ENCODE measurements at regions not wholly inside any gene's neighbourhood (a gene's known extent, or its start where the extent isn't known, plus 50 kb on each side); places are given as distances from the start of the nearest gene placed in this dataset.

GRCh38 chr21:35238119-35238518 lies 189.0 kb upstream of the RUNX1 start:
- CTCF ChIA-PET: no interaction called here
- H3K27ac ChIP-seq (ENCODE audit: low read depth in 2 of 2, low read length in 1 of 2): no peak overlapping the region
- no peaks in the 10 kb centered on the region for H3K79me2 ChIP-seq (ENCODE audit: insufficient read depth)
- H3K9ac ChIP-seq: no peak overlapping the region
- no peak overlapping the region for H2AFZ ChIP-seq (ENCODE audit: low read depth)
- no peaks in the 10 kb centered on the region for H3K36me3 ChIP-seq (replicated peaks in 1 of 2; ENCODE audit: control insufficient read depth in 1 of 2, insufficient read depth in 2 of 2, low read length in 1 of 2)
- no peak for DNase-seq
- H3K9me3 ChIP-seq: no peaks in the 10 kb centered on the region
- H3K27me3 ChIP-seq (ENCODE audit: insufficient read depth): no peaks in the 10 kb centered on the region
- H3K9me2 ChIP-seq: no peaks in the 10 kb centered on the region
- peaks cover 0 to 6% of the 10 kb centered on the region in 2 experiments; a peak in 1 of 4 replicates for H3K4me1 ChIP-seq (ENCODE audit: control insufficient read depth in 1 of 2, insufficient read depth in 2 of 2, low read depth in 1 of 2, low read length in 1 of 2)
- no peak overlapping the region for H3K4me2 ChIP-seq
- no peak overlapping the region for H3K4me3 ChIP-seq (ENCODE audit: low read depth in 2 of 2, low read length in 1 of 2)
- WGBS (ENCODE audit: low lambda C conversion rate): 80% methylated on average over 2 of the region's 2 CpGs
- H4K20me1 ChIP-seq (ENCODE audit: insufficient read depth): no peaks in the 10 kb centered on the region
- H3F3A ChIP-seq (replicated peaks; ENCODE audit: insufficient read depth): no peaks in the 10 kb centered on the region
- no peak for TF ChIP-seq RXRA (IDR thresholded peaks at IDR 0.05; ENCODE audit: borderline replicate concordance, low read depth)
- TF ChIP-seq, protein P1, sequence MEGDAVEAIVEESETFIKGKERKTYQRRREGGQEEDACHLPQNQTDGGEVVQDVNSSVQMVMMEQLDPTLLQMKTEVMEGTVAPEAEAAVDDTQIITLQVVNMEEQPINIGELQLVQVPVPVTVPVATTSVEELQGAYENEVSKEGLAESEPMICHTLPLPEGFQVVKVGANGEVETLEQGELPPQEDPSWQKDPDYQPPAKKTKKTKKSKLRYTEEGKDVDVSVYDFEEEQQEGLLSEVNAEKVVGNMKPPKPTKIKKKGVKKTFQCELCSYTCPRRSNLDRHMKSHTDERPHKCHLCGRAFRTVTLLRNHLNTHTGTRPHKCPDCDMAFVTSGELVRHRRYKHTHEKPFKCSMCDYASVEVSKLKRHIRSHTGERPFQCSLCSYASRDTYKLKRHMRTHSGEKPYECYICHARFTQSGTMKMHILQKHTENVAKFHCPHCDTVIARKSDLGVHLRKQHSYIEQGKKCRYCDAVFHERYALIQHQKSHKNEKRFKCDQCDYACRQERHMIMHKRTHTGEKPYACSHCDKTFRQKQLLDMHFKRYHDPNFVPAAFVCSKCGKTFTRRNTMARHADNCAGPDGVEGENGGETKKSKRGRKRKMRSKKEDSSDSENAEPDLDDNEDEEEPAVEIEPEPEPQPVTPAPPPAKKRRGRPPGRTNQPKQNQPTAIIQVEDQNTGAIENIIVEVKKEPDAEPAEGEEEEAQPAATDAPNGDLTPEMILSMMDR (IDR thresholded peaks at IDR 0.05): no peak
- TF ChIP-seq FOXJ3 (CRISPR knock-in tag; IDR thresholded peaks at IDR 0.05): no peak
- no peak for TF ChIP-seq POLR2AphosphoS5 (IDR thresholded peaks at IDR 0.05; ENCODE audit: low read depth, low read length)
- no peak for TF ChIP-seq EP300 (IDR thresholded peaks at IDR 0.05; ENCODE audit: borderline replicate concordance in 1 of 2, low read depth in 1 of 2, low read length in 1 of 2)
- TF ChIP-seq TEAD4 (IDR thresholded peaks at IDR 0.05; ENCODE audit: borderline replicate concordance, insufficient read depth): no peak
- TF ChIP-seq, protein P2, sequence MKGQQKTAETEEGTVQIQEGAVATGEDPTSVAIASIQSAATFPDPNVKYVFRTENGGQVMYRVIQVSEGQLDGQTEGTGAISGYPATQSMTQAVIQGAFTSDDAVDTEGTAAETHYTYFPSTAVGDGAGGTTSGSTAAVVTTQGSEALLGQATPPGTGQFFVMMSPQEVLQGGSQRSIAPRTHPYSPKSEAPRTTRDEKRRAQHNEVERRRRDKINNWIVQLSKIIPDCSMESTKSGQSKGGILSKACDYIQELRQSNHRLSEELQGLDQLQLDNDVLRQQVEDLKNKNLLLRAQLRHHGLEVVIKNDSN (IDR thresholded peaks at IDR 0.05; ENCODE audit: borderline replicate concordance, low read depth): no peak
- TF ChIP-seq NFIC (IDR thresholded peaks at IDR 0.05; ENCODE audit: borderline replicate concordance): no peak
- no peak for TF ChIP-seq MEF2A (IDR thresholded peaks at IDR 0.05; ENCODE audit: borderline replicate concordance, low read depth)
- no peak for TF ChIP-seq SIN3A (IDR thresholded peaks at IDR 0.05; ENCODE audit: borderline replicate concordance, low read depth, low read length)
- POLR2A ChIA-PET: no interaction called here

GRCh38 chr21:35237287-35237686 lies 188.2 kb upstream of the RUNX1 start:
- Histone ChIP-seq H3K79me2 (ENCODE audit: insufficient read depth) (no peaks in the 10 kb centered on the region), H3K9me2 (no peaks in the 10 kb centered on the region), H3K4me3 (ENCODE audit: low read depth in 2 of 2, low read length in 1 of 2) (no peak overlapping the region), H3K4me1 (ENCODE audit: control insufficient read depth in 1 of 2, insufficient read depth in 2 of 2, low read depth in 1 of 2, low read length in 1 of 2) (peaks cover 0 to 6% of the 10 kb centered on the region in 2 experiments; a peak in 2 of 4 replicates), H4K20me1 (ENCODE audit: insufficient read depth) (no peaks in the 10 kb centered on the region), H3K4me2 (no peak overlapping the region), H3K27ac (ENCODE audit: low read depth in 2 of 2, low read length in 1 of 2) (no peak overlapping the region), H3K9me3 (no peaks in the 10 kb centered on the region), H3K36me3 (replicated peaks in 1 of 2; ENCODE audit: control insufficient read depth in 1 of 2, insufficient read depth in 2 of 2, low read length in 1 of 2) (no peaks in the 10 kb centered on the region), H2AFZ (ENCODE audit: low read depth) (no peak overlapping the region), H3F3A (replicated peaks; ENCODE audit: insufficient read depth) (no peaks in the 10 kb centered on the region), H3K27me3 (ENCODE audit: insufficient read depth) (no peaks in the 10 kb centered on the region), H3K9ac (no peak overlapping the region)
- DNase-seq: no peak
- ChIA-PET CTCF (no interaction called here), POLR2A (no interaction called here)
- no peak for TF ChIP-seq ELF1 (IDR thresholded peaks at IDR 0.05)
- 59% methylated on average over 2 of the region's 2 CpGs for WGBS (ENCODE audit: low lambda C conversion rate)

All from SK-N-SH (cell line).